Neural cell (in vitro differentiated cells): ENCODE measurements at regions not wholly inside any gene's neighbourhood (a gene's known extent, or its start where the extent isn't known, plus 50 kb on each side); places are given as distances from the start of the nearest gene placed in this dataset.

Experiments used
- H2AFZ ChIP-seq: fragments of 200-600, 300-800 bp; sonication (generic), shearing (Covaris generic); 2 replicates; pipeline ENCODE4 v1.6.0; 2014; ENCODE audit warnings: low read depth, mild to moderate bottlenecking, antibody characterized with exemption, low read length, moderate library complexity
- H3F3A ChIP-seq: fragments of 200-600 bp; shearing (Covaris generic); 2 replicates; pipeline ENCODE4 v1.6.1; 2016; ENCODE audit warnings: mild to moderate bottlenecking, moderate library complexity, mixed read lengths, antibody characterized with exemption, low read length; ENCODE audit not compliant: insufficient read depth, poor library complexity, severe bottlenecking
- H3K27ac ChIP-seq: fragments of 200-600, 300-800 bp; sonication (generic), shearing (Covaris generic); 2 replicates; pipeline ENCODE4 v1.5.1; 2014; ENCODE audit warnings: mild to moderate bottlenecking, low read length, moderate library complexity
- H3K27me3 ChIP-seq: fragments of 300-800, 200-600 bp; sonication (generic), shearing (Covaris generic); 2 replicates; pipeline ENCODE4 v1.6.0; 2014; ENCODE audit warnings: mild to moderate bottlenecking, low read depth, low read length, moderate library complexity; ENCODE audit not compliant: insufficient read depth
- H3K36me3 ChIP-seq: fragments of 300-800, 200-600 bp; sonication (generic), shearing (Covaris generic); 2 replicates; pipeline ENCODE4 v1.5.1; 2014; ENCODE audit warnings: mild to moderate bottlenecking, antibody characterized with exemption, low read length, moderate library complexity; ENCODE audit not compliant: insufficient read depth
- H3K4me2 ChIP-seq: fragments of 300-800, 200-600 bp; sonication (generic), shearing (Covaris generic); 2 replicates; pipeline ENCODE4 v1.6.0; 2014; ENCODE audit warnings: mild to moderate bottlenecking, low read length
- H3K4me3 ChIP-seq: fragments of 300-800, 200-600 bp; sonication (generic), shearing (Covaris generic); 2 replicates; pipeline ENCODE4 v1.5.1; 2014; ENCODE audit warnings: mild to moderate bottlenecking, low read length, moderate library complexity
- H3K79me2 ChIP-seq: fragments of 200-600 bp; shearing (Covaris generic); replicated peaks from 2 replicates; pipeline ENCODE4 v1.6.0; 2014; ENCODE audit warnings: mild to moderate bottlenecking, low read length, moderate library complexity; ENCODE audit not compliant: insufficient read depth
- H3K9ac ChIP-seq: fragments of 300-800, 200-600 bp; sonication (generic), shearing (Covaris generic); 2 replicates; pipeline ENCODE4 v1.6.1; 2016; ENCODE audit warnings: mild to moderate bottlenecking, low read length, mixed read lengths
- H3K9me2 ChIP-seq: fragments of 200-600 bp; shearing (Covaris generic); 2 replicates; pipeline ENCODE4 v1.6.1; 2016; ENCODE audit warnings: mild to moderate bottlenecking, low read length, mixed read lengths; ENCODE audit not compliant: insufficient read depth
- H3K9me3 ChIP-seq: fragments of 200-600, 300-800 bp; sonication (generic), shearing (Covaris generic); 2 replicates; pipeline ENCODE4 v1.6.1; 2016; ENCODE audit warnings: mild to moderate bottlenecking, mixed run types, low read length, moderate library complexity, mixed read lengths
- H4K20me1 ChIP-seq: fragments of 200-600 bp; shearing (Covaris generic); 2 replicates; pipeline ENCODE4 v1.6.1; 2016; ENCODE audit warnings: mild to moderate bottlenecking, mixed run types; ENCODE audit not compliant: insufficient read depth
- CTCF ChIP-seq: fragments of 450-650 bp; IDR thresholded peaks from 2 replicates; pipeline ENCODE4 v1.5.1; 2014; ENCODE audit warnings: antibody characterized with exemption, mild to moderate bottlenecking, moderate library complexity; ENCODE audit not compliant: poor library complexity, severe bottlenecking
- EP300 ChIP-seq: fragments of 450-650 bp; conservative IDR thresholded peaks from 2 replicates; pipeline ENCODE4 v1.6.1; 2014; ENCODE audit warnings: antibody characterized with exemption, mild to moderate bottlenecking, moderate library complexity; ENCODE audit not compliant: poor library complexity, severe bottlenecking
- EZH2 ChIP-seq: fragments of 200-600, 300-800 bp; shearing (Covaris generic), sonication (generic); IDR thresholded peaks from 2 replicates; pipeline ENCODE4 v1.6.1; 2014; ENCODE audit warnings: antibody characterized with exemption, low read length, borderline replicate concordance, mild to moderate bottlenecking; ENCODE audit not compliant: insufficient read depth, poor library complexity, severe bottlenecking
- MXI1 ChIP-seq: fragments of 450-650 bp; conservative IDR thresholded peaks from 2 replicates; pipeline ENCODE4 v1.6.1; 2014; ENCODE audit warnings: antibody characterized with exemption, mild to moderate bottlenecking; ENCODE audit not compliant: poor library complexity, severe bottlenecking
- POLR2AphosphoS5 ChIP-seq: IDR thresholded peaks from 2 replicates; pipeline ENCODE4 v1.6.1; 2012
- RAD21 ChIP-seq: fragments of 450-650 bp; conservative IDR thresholded peaks from 2 replicates; pipeline ENCODE4 v1.6.1; 2014; ENCODE audit warnings: antibody characterized with exemption, mild to moderate bottlenecking, moderate library complexity
- REST ChIP-seq: IDR thresholded peaks from 2 replicates; pipeline ENCODE4 v1.6.1; 2012; ENCODE audit warnings: borderline replicate concordance
- SMC3 ChIP-seq: fragments of 450-650 bp; conservative IDR thresholded peaks from 2 replicates; pipeline ENCODE4 v1.6.1; 2014; ENCODE audit warnings: antibody characterized with exemption, mild to moderate bottlenecking, moderate library complexity; ENCODE audit not compliant: poor library complexity
- TAF1 ChIP-seq: IDR thresholded peaks from 2 replicates; pipeline ENCODE4 v1.6.1; 2012; ENCODE audit warnings: low read depth

- no peak overlapping the region for H3K4me2 ChIP-seq
- TF ChIP-seq REST (no peak), EZH2 (no peak), EP300 (peak; percentile 78), MXI1 (no peak), POLR2AphosphoS5 (peak; percentile 95)
- H4K20me1 ChIP-seq = no peaks in the 10 kb centered on the region
- no peaks in the 10 kb centered on the region for H3K36me3 ChIP-seq
- H2AFZ ChIP-seq = no peak overlapping the region
- H3F3A ChIP-seq = no peaks in the 10 kb centered on the region
- no peaks in the 10 kb centered on the region for H3K9me3 ChIP-seq
- no peak overlapping the region for H3K9ac ChIP-seq
- H3K27me3 ChIP-seq = no peaks in the 10 kb centered on the region
- H3K4me3 ChIP-seq = no peak overlapping the region
- no peaks in the 10 kb centered on the region for H3K79me2 ChIP-seq
- H3K9me2 ChIP-seq = no peaks in the 10 kb centered on the region
- H3K27ac ChIP-seq = no peak overlapping the region
Observed at GRCh38 chr13:90974249-90974975, 373.1 kb upstream of the MIR17HG start.

GRCh38 chr13:90979059-90979458, 368.4 kb upstream of the MIR17HG start:
- Histone ChIP-seq H3K36me3 (no peaks in the 10 kb centered on the region), H2AFZ (no peak overlapping the region)
- TF ChIP-seq TAF1 (no peak), MXI1 (no peak), CTCF (no peak), EP300 (no peak), RAD21 (no peak), EZH2 (no peak)

GRCh38 chr13:90984756-90985155, 362.7 kb upstream of the MIR17HG start:
- Histone ChIP-seq H3K4me2 (no peak overlapping the region), H3K9me2 (no peaks in the 10 kb centered on the region), H3K9ac (no peak overlapping the region), H2AFZ (no peak overlapping the region), H4K20me1 (no peaks in the 10 kb centered on the region), H3K4me3 (no peak overlapping the region), H3K79me2 (no peaks in the 10 kb centered on the region), H3F3A (no peaks in the 10 kb centered on the region), H3K36me3 (no peaks in the 10 kb centered on the region), H3K9me3 (no peaks in the 10 kb centered on the region), H3K27me3 (no peaks in the 10 kb centered on the region), H3K27ac (no peak overlapping the region)
- TF ChIP-seq SMC3 (no peak), CTCF (no peak), MXI1 (no peak), REST (no peak), POLR2AphosphoS5 (no peak), TAF1 (no peak), EP300 (no peak), RAD21 (no peak)

More at GRCh38 chr13:90979059-90979458, 368.4 kb upstream of the MIR17HG start:
- no peaks in the 10 kb centered on the region for H3K9me3 ChIP-seq
- H3K9me2 ChIP-seq = no peaks in the 10 kb centered on the region
- H3K27me3 ChIP-seq = no peaks in the 10 kb centered on the region
- H3K27ac ChIP-seq = no peak overlapping the region
- no peaks in the 10 kb centered on the region for H3F3A ChIP-seq
- no peaks in the 10 kb centered on the region for H4K20me1 ChIP-seq
- H3K79me2 ChIP-seq = no peaks in the 10 kb centered on the region
- H3K4me3 ChIP-seq = no peak overlapping the region
- H3K4me2 ChIP-seq = no peak overlapping the region
- H3K9ac ChIP-seq = no peak overlapping the region
